ENCODE measurements at regions not wholly inside any gene's neighbourhood (a gene's known extent, or its start where the extent isn't known, plus 50 kb on each side); places are given as distances from the start of the nearest gene placed in this dataset.
A peak's percentile ranks its signal among the peaks of the same experiment; 100 is the strongest.

DNA sequence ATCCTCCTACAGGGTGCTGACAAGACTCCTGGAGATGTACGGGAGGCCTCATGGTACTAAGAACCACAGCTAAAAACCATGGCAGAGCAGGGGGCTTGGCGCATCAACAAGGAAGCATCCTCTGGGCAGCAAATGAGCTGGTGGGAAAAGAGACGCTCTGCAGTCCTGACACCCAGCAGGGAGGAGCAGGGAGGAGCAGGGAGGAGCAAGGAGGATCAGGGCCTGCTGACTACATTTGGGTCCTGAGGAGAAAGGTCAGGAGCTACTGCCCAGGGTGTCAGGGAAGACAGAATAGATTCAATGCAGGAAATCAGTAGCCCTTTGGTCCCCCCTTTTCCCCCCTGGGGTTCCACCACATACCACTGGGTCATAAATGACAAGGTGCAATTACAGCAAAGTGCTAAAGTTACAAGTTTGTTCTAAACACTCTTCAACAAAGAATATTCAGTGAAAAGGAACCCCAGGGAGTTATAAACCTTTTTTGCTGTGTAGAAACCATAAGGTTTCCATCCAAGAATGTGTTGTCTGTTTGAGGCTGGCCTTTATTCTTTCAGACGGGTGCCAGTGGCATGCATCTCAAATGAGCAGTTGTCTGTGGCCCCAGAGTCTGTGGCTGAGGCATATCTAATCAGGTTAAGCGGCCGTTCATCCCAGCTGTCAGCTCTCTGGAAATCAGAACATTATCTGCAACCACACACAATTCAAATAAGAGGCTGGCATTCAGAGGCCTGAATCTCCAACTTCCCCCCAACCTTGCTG, 325.0 kb downstream of the CDC5L start:
- DNase-seq (ENCODE audit: low read depth) = no peak

DNA sequence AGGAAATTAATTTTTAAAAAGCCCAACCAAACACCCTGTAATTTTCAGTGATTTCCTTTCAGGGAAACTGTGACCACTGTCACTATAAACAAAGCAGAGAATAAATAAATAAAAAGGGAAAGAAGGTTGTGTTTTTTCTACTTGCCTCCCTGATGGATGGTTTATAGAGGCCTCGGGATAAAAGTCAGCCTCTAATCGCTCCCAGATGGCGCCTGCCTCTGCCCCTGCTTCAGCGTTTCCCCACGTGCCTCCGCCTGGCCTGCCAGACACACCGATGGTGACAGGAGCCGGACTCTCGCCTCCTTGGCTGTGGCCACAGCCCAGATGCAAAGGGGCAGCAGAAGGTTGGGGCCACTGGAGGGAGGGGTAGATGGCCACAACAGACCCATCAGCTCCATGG, 327.7 kb downstream of the CDC5L start:
- DNase-seq (ENCODE audit: low read depth) = peak; percentile 41

- no peak for DNase-seq (ENCODE audit: low read depth)
These were observed 328.4 kb downstream of the CDC5L start for GRCh38 chr6:44715925-44716324.

DNA sequence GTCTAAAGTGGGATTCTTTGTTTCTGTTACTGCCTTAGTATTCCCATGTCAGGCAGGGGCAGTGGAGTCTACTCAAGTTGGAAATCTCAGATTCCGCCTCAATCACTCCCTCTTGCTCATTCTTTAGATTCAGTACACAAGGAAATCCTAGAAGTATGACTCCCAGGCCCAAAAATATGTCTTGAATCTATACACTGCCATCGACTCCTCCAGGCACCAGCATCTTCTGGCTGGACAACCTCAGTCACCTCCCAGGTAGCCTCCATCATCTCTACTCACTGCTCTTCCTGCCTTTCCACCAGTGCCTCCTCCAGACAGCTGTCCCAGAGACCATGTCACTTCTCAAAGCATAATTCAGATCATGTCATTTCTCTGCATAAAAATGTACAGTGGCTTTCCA, 329.9 kb downstream of the CDC5L start:
- no peak for DNase-seq (ENCODE audit: low read depth)

- DNase-seq (ENCODE audit: low read depth) = no peak
These were observed 334.6 kb downstream of the CDC5L start for GRCh38 chr6:44721954-44722578.

DNA sequence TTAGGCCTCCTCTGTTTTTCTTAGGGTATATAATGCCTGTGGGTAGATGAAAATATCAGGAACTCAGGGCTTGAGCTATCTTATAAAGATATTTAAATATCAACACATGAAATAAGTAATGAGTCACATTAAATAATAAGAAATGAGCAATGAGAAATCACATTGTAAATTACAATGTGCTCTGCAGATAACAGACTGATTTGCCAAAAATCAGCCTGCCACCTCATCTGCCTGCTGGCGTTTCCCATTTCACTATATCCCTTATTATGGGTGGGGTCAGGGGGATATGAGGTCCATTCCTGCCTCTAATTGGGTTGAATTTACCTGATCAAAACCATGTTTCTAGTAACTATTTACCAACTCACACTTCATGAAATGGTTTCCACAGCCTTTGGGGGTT, 335.2 kb downstream of the CDC5L start:
- no peak for DNase-seq (ENCODE audit: low read depth)

- no peak for DNase-seq (ENCODE audit: low read depth)
These were observed 336.1 kb downstream of the CDC5L start for GRCh38 chr6:44723439-44724197.

DNA sequence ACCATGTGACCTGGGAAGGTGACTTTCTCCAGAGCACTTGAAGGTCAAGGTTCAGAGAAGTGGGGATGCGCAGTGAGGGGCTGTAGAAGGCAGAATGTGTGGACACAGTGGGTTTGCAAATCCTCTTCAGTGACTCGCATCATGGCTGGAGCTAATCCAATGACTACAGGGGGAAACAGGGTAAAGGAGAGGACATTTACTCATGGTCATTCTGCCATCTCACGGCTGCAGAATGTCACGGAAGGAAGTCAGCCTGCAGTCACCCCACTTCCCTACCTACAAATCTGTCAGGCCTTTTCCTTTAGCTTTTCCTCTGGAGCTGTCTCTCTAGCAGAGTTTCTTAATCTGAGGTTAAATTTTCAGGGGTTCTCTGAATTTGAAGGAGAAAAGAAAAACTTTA, 337.6 kb downstream of the CDC5L start:
- no peak for DNase-seq (ENCODE audit: low read depth)

DNA sequence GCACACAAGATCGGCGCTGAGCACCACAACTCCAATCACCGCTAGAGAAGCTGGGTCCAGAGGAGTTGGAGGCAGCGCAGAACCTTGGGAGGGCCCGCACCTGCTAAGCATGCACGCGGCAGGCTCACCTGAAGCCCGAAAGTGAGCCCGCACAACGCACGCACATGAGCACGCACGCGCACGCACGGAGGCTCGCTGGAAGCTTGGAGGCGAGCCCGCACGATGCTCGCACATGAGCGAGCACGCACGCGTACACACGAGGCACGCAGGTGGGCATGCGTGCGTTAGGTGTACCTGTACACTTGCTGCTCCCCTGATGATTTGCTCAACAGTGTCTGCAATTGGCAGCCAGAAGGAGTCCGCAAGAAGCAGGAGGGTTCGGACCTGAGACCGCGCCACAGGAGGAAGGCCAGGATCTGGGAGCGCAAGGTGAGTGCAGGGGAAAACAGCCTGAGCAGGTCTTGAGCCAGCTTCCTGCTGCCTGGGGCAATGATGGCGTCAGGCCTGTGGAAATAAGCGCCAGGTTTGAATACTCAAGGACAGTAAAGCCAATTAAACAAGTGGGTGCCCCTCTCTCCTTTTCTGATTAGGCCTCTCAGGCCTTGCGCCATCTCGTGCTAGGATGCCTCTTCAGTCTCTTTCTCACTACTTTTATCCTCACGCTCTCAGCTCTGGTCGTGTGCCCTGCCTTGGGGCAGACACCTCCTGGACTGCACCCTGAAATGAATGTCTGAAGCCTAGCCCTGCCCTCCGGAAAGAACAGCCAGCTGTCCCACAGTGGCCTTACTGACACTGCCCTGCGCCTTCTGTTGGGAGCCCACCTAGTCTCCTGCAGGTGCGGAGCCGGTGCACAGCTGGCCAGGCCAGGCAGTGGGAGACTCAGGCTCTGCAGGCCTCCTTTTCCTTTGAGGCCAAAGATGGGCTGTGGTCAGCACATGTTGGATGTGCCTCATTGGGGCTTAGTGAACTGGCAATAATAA, 340.4 kb downstream of the CDC5L start:
- no peak for DNase-seq (ENCODE audit: low read depth)

DNA sequence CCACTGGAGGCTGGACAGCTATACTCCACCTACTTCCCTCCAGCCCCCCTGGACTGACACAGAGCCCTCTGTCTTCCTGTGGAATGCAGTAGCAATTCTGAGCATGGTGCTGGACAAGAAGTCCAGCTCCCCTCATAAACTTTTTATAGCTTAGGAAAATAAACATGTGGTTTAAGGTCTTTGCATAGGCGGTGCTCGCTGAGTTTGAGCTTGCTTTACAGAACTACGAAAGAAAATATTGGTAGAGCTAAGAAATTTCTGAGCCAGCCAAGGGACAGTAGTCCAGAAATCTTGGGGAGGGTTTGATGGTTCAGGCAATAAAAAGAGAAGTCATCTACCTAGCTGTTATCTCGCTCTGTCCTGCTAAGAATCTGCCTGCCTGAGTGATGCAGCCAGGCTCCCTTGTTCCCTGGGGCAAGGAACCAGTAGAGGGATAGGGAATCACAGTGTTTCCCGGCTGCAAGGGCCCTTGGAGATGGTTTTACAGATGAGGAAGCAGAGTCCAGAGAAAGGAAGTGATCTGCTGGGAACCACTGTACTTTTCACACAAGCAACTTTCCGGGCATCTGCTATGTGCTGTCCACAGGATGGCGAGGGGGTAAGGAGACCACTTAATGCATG, 343.4 kb downstream of the CDC5L start:
- peak; percentile 32 for DNase-seq (ENCODE audit: low read depth)

- DNase-seq (ENCODE audit: low read depth) = no peak
These were observed 344.1 kb downstream of the CDC5L start for GRCh38 chr6:44731485-44732095.

GRCh38 chr6:44732243-44732642, 344.7 kb downstream of the CDC5L start:
- no peak for DNase-seq (ENCODE audit: low read depth)

- no peak for DNase-seq (ENCODE audit: low read depth)
These were observed 345.6 kb downstream of the CDC5L start for GRCh38 chr6:44733126-44733525.

GRCh38 chr6:44733868-44734267, 346.4 kb downstream of the CDC5L start:
- no peak for DNase-seq (ENCODE audit: low read depth)

- no peak for DNase-seq (ENCODE audit: low read depth)
These were observed 347.6 kb downstream of the CDC5L start for GRCh38 chr6:44734886-44735629.

DNA sequence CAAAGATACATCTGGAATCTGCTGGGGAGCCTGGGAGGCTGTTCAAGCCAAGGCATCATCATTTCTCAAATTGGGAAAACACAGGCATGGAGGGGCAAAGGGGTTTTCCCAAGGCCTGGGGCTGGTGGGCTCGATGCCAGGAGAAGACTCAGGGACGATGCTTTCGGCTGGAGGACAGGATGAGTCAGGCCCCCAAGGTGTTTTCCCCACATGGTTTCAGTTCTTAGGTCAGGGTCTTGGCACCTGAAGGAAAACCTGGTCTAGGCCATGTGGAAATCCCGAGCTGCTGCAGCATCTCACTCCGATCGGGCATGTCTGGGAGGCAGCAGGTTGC, 348.1 kb downstream of the CDC5L start:
- DNase-seq (ENCODE audit: low read depth) = peak; percentile 18

GRCh38 chr6:44737341-44737740, 349.8 kb downstream of the CDC5L start:
- no peak for DNase-seq (ENCODE audit: low read depth)

GRCh38 chr6:44737829-44738528, 350.5 kb downstream of the CDC5L start:
- no peak for DNase-seq (ENCODE audit: low read depth)

DNA sequence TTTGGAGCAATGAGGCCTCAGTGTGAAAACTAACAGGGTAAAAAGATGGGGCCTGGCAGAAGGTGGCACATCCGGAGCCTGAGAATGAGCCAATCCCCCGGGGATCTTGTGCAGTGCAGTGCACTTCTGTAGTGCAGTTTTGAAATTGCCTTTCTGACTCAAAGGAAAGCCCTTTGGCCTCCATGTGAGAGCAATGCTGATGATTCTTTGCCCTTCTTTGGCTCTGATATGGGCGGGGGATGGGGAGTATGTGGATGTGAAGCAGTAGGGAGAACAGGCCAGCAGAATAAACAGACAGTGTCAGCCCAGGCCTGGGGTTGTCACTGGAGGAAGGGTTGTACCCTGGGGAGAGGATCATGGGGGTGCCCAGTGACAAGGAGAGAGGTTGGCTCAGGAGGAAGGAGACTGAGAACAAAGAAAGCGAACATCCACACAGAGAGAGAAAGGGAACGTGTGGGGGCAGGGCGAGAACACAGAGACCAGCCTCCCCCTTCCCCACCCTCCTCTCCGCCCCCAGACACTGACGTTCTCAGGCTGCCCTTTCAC, 351.2 kb downstream of the CDC5L start:
- peak; percentile 65 for DNase-seq (ENCODE audit: low read depth)

DNA sequence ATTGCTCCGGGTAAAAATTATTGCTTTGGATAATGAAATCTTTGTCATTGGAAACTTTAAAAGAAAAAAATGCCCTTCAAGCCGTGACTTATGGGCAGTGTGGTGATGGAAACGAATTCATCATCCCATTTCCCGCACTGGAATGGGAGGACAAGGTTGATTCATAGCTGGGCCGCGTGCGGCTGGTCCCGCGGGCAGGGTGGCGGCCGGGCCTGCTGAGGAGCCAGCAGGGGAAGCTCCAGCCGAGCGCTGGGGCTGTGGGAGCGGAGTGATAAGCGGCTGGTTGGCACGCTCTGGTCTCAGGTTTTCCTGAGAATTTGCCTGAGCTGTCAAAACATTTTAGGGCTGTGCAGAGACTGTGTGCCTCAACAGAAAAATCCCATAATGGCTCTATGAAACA, 351.7 kb downstream of the CDC5L start:
- DNase-seq (ENCODE audit: low read depth) = no peak
